Peyer's patch (tissue), 4 donors: ENCODE measurements at regions not wholly inside any gene's neighbourhood (a gene's known extent, or its start where the extent isn't known, plus 50 kb on each side); places are given as distances from the start of the nearest gene placed in this dataset.

Experiments
- POLR2A ChIP-seq, 2 donors: fragments of 450-650 bp; IDR thresholded peaks; one replicate each; pipeline ENCODE4 v1.5.1; 2017; ENCODE audit warnings: antibody characterized with exemption in 2 of 2, mild to moderate bottlenecking in 2 of 2, moderate library complexity in 2 of 2
- TF ChIP-seq, protein P1 (sequence below), 6 experiments: fragments of 450-650 bp in 4 of 6; fragments of 200-600 bp in 2 of 6; sonication (generic) in 1 of 6; IDR thresholded peaks; one replicate each; pipeline ENCODE4 v1.5.1; 2017 to 2019; ENCODE audit warnings: antibody characterized with exemption in 6 of 6, mild to moderate bottlenecking in 3 of 6, moderate library complexity in 1 of 6

DNA sequence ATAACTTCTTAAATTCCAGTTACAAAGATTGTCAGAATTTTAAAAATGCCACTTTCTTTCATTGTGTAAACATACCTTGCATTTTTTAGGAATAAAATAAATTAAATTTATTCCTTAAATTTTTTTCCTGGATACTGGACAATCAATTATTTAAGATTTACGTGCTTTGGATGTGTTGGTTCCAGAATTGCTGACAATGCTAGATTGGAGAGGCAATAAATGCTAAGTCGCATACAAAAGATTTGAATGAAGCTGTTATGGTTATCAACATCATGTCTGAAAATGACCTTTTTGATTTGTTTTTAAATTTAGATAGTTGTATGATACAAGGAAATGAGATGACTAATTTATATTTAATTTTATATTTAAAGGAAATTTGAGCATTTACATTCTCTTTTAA, 89.2 kb upstream of the SEMA3A start:
- TF ChIP-seq, protein P1, sequence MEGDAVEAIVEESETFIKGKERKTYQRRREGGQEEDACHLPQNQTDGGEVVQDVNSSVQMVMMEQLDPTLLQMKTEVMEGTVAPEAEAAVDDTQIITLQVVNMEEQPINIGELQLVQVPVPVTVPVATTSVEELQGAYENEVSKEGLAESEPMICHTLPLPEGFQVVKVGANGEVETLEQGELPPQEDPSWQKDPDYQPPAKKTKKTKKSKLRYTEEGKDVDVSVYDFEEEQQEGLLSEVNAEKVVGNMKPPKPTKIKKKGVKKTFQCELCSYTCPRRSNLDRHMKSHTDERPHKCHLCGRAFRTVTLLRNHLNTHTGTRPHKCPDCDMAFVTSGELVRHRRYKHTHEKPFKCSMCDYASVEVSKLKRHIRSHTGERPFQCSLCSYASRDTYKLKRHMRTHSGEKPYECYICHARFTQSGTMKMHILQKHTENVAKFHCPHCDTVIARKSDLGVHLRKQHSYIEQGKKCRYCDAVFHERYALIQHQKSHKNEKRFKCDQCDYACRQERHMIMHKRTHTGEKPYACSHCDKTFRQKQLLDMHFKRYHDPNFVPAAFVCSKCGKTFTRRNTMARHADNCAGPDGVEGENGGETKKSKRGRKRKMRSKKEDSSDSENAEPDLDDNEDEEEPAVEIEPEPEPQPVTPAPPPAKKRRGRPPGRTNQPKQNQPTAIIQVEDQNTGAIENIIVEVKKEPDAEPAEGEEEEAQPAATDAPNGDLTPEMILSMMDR (IDR thresholded peaks at IDR 0.05), result no peak
- TF ChIP-seq POLR2A (IDR thresholded peaks at IDR 0.05), result no peak
